HG03060 (cell line): ENCODE measurements at regions not wholly inside any gene's neighbourhood (a gene's known extent, or its start where the extent isn't known, plus 50 kb on each side); places are given as distances from the start of the nearest gene placed in this dataset.

Experiments used
- ATAC-seq: cut with Tn5 transposase; IDR thresholded peaks from one replicate; pipeline ENCODE4 v1.9.1; 2021; ENCODE audit warnings: low read depth, moderate number of reproducible peaks; ENCODE audit not compliant: unreplicated experiment

DNA sequence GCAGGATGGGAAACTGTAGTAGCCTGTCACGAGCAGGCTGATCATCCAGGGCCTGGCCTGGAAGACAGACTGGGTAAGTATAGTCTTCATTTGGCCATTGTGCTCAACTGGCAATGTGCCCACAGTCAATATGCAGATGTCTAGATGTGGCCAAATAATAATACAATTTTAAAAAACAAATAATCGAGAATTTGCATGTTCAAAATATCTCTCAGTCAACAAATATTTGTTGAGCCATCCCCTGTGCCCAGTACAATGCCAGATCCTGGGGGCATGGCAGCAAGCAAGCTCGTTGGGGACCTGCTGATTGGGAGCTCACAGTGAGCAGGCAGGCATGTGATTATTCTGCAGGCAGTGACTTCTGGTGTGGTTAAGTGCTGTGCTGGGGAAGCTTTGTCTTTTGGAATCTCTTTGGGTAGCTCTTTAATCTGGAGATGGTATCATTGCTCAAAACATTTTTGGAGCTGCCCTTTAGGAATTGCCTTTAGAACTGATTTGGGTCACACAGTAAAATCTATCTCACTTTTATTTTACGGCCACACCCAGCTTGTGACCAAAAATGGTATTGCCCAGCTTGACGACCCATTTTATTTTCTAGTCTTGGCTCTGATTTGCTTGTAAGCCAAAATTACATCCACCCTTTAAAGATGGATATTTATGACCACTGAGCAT is 92.2 kb downstream of the PLCE1 start:
- no peak for ATAC-seq

DNA sequence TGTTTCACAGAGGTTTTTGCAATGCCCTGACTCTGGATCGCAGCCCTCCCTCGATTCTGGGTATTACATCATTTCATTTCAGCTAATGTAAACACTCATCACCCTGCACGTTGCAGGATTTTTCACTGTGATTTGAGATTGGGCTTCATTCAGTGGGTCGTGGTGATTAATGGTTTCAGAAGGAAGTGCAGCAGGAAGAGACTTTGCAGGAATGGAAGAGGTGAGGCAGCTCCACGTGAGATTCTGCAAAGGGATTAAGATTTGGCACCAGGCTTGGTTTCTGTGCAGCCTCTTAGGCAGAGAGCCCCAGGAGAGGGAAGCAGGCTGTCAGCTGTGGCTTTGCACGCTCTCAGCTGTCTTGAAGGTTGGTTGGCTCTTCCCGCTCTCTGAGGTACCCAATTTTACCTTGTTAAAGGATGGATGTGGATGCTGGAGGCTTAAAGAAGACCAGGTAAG is 95.2 kb downstream of the PLCE1 start:
- ATAC-seq = no peak

DNA sequence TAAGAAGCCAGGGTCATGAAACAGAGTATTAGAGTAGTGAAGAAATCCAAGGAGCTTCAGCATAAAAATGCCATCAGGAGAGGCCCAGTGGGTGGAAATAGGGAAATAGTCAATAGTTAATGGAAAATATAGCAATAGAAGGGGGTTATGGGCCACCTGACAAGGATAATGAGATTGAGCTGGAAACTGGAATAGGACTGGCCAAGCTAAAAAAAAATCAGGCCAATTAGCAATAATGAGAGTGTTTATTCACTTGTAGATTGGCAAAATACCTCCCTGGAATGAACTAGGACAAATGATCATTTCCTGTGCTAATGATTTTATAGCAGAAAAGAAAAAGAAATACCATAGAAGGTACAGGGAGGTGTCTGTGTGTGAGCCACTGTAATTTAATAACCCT is 97.9 kb downstream of the PLCE1 start:
- ATAC-seq = no peak

DNA sequence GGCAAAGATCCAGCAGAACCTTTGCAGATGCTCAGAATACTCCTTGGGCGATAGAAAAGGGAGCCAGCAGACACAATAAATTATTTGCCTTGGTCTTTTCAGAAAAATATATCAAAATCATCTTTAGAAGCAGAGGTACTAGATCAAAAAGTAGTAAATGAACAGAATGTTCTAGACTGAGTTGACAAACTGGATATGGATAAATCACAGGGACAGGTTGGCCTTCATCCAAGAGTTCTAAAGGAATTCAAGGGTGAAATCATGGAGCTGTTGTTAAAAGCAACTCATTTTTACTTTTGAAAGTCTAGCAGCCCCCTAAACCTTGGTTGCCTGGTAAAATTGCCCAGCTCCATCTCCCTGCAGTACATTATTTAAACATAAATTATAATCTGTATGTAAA is 99.1 kb downstream of the PLCE1 start:
- no peak for ATAC-seq

DNA sequence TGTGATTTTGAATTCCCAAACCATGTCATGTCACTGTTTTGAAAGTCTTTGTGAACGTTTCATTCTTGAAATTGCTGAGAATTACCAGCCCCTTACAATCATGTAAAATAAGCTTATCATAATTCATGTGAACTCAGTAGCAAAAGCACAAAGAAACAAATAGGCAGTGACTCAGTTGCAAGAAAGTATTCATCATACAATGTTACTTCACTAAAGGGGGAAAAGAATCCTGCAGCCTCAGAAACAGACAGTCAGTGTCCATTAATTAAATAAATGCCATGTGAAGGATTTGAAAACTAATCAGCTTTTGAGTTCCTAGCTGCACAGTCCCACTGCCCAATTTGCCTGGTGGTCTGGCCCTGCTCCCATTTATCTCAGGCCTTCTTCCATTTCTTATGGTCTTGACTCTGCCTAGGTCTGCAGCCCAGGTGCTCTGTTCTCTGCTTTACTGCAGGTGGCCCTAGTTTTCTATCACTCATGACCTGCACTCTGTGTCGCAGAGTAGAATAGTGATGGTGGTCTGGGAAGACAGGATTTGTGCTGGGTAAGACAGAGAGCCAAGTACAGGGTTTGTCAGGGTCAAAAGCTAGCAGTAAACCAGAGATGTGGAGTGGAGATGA is 99.7 kb downstream of the PLCE1 start:
- no peak for ATAC-seq

DNA sequence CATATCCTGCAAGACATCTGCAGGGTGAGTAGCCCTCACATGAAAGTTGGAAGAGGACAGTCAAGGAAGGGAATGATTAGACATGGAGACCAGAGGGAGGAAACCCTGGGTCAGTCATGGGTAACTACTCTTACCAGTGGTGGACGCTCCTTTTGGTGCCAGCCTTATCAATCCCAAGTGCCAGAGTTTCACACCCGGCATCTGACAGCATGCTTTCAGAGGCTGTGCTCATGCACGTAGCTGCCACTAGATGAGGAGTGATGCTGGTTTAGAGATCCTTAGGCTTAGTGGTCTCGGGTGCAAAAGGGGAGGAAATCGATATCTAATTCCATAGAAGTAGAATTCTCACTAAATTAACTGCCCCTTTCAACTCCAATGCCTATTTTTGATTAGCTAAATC is 100.8 kb downstream of the PLCE1 start:
- ATAC-seq = no peak

DNA sequence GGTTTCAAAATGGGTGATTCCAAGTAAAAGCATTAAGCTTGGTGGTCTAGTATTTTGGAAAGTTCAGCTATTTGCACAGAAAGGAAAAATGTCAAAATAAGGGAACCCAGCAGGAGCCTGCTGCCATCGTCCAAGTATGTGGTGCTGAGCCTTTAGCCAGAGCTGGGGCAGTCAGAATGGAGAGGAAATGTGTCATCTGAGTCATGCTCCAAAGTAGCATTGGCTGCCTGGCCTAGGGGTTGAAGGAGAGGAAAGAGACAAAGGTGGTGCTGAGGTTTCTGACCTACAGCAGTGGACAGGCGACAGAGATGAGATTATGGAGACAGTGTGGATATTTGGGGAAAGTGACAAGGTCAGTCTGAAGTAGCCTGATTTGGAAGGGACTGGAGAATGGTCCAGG is 103.9 kb downstream of the PLCE1 start:
- no peak for ATAC-seq

DNA sequence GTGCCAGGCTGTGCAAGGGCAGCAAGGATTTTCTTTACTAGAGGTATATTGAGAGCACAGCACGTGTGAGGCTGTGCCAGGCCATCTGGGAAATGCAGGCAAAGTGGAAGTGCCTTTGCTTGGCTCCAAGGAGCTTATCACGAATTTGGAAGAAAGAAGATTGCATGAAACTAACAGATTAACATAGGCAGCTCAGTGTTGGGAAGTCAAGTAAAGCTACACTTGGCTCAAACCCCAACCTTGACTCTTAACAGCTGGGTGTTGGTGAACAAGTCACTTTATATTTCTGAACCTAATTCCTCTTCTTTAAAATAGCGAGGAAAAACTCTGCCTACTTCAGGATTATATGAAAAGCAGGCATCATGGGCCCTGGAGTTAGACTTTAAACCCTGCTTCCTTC is 105.2 kb downstream of the PLCE1 start:
- no peak for ATAC-seq

DNA sequence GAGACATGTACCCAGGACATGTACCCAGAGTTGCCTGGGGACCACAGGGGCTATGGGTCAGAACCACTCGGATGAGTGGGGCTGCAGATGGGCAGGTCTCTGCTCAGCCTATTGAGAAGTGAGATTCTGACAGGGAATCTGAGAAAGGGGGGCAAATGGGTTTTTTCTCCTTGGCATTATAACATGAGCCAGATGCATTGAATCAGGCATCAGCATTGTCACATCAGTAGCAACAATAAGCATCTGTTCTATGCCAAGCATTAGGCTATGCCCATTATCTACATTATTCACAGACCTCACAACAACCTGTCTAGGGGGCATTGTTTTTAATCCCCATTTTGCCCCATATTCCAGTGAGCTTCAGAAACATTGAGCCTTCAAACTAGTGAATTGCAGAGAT is 108.2 kb downstream of the PLCE1 start:
- no peak for ATAC-seq

DNA sequence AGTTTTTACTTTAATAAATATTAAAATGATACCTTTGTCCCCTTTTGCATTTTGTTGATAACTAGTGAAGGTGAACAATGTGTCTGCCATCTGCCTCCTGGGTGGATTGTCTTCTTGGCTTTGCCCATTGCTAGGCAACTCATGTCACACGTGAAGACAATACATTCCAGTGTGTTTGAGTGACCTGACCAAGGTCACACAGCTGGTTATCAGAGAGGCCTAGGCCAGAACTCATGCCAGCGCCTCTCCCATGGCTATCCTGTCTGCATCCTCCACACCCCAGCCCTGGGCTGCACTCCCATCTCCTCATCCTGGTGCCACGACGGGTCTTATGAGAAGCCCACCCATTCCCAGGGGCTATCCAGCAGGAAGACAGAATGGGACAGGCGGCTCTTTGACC is 108.7 kb downstream of the PLCE1 start:
- ATAC-seq = no peak

DNA sequence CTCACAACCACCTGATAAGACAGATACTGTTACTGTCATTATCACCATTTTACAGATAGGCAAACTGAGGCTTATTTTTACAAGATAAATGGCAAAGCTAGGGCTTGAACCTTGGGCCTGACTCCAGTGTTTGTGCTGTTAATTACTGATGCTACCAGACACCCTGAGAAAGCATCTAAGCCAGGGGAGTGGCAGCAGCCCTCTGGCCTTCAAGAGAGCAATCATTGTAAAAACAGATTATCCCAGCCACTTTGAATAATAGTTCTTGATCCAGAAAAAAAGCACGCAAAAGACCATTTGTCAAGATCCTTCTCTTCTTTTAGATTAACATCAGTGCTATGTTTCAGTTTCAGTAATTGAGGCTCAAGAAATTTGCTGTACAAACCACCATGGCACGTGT is 109.5 kb downstream of the PLCE1 start:
- ATAC-seq = no peak

DNA sequence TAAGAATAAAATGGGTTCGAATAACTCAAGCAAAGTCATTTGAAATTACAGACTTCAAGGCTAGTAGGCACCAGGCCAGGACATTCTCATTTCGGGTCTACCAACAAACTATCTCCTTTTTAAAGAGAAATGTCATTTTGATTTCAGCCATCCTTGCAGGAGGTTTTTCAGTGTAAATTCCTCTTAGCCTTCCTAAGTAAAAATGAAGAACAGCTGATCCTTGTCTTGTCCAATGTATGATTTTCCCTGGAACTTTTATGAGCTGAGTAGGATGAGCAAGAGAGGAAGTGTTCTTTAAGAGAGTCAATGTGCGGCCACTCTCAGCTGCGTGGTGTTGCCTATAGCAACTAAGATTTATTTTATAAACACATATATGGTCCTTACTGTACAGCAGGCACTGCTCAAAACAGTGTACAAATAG is 110.1 kb downstream of the PLCE1 start:
- ATAC-seq = no peak

DNA sequence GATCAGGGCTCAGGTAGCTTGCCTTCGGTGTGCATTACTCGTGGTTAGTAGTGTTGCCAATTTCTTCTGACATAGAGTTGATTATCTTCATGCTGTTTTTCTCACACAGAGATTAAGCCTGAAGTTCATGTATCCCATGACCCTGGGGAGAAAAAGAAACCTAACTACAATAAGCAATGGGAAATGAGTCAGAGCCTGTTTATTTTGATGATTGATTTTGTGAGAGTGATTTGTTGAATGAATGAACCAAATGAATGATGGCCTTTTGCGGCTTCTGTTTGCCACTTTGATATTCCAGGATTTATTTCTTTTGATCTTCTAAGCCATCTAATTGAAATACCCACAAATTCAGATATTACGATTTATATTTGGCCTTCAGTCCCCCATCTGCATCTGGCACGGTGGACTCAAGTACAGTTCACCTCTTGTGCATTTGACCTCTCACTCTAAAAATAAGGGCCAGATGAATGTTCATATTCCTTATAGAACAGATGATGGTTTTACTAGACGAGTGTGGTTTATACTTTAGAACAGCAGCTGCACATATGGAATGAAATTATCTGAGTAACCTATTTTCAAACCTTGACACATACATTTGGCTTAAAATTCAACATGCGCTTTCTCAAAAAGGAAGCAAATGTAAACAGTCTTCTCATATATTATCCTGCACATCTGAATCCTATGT is 110.7 kb downstream of the PLCE1 start:
- ATAC-seq = no peak

DNA sequence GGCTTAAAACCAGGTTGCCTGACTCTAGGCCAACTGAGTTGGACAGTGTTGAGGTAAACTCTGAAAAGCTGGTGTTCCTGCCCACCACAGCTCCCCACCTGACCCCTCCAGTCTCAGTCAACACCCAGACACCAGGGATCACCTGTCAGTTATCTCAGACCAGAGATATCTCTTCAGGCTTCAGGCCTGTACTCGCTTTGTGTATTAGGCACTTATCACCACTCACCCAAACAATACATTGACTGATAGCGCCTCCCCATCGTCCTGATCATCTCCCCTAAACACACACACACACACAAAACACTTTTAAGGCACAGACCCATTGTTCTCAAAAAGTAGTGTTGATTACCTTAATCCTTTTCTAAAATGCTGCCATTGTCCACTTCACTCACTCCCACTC is 111.5 kb downstream of the PLCE1 start:
- no peak for ATAC-seq

DNA sequence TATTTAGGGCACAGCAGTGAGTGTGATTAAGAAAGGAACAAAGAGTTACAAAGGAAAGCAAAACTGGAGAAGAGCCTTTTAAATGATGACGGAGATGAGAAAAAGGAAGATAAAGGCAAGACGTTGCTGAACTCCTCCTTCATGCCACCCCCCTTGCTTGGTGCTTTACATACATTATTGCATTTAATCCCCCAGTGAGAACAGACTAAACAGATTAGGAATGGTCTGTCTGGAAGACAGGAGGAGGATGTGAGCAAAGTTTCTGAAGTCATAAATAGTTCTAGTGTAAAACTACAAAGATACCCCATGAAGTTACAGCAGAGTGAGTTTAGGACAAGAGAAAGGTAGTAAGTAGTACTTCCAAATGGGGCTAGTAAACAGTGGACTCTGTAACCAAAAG is 113.5 kb downstream of the PLCE1 start:
- ATAC-seq = no peak

DNA sequence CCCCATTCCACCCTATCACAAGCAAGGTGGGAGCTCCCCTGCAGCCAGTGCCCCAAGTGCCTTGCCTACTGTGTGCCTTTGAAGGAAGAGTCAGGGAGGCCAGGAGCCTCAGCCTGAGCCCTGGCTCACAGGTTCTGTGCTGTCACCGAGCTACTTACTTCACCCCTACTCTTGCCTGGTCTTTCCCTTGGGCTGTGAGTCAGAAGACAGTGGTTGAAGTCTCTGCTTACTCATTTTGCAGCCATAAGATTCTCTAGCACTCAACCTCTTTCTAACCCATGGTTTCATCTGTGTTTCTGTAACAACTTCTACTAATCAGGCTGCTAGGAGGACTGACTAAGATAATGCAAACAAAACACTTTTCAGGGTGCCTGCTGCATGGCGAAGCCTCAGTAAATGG is 114.5 kb downstream of the PLCE1 start:
- no peak for ATAC-seq

DNA sequence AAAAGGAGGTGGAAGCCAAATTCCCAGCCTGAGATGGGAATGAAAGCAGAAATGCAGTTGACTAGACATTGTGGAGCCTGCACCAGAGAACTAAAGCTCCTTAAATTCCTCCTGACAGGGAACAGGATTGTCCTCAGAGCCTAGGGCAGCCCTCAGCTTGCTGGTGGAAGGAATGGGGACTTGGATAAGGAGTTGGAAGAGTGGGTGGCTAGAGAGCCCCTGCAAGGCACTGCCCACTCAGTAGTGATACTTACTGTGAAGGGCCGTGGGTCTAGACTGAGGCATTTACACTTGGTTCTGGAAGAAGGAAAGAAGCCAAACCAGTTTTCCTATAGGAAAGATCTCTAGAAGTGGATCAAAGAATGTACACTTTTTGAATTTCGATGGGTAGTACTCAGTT is 117.6 kb downstream of the PLCE1 start:
- ATAC-seq = no peak

DNA sequence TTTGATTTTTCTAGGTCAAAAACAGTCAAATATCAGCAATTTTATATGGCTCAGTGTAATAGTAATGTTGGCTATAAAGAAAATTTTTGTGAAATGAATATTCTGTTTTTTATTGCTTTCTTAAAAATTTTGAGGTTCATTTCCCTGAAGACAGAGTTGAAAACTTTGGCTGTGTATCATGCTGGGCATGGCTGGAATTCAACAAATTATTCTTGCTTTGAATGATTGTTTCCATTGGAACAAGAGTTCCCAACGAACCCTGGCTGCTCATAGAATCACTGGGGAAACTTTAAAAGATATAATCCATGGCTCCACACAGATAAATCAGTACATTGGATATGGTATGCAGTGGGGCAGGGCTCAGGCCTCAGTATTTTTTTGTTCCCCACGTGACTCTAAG is 118.6 kb downstream of the PLCE1 start:
- no peak for ATAC-seq

DNA sequence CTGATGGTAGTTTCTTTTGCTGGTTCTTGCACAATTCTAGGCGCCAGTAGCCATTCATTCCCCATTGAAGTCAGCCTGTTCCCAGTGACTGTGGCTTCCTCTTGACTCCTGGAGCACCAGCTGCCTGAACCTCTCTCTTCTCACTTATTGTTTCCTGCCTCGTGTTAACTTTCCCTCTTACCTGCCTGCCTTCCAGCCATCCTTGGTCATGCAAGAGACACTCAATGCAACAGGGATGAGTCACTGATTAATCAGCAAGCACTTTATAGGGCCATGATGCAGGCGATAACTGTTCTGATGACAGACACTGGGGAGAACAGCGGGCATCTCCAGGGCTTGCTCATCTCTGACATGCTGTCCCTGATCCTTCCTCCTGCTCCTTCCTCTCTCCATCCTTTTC is 122.0 kb downstream of the PLCE1 start:
- no peak for ATAC-seq

DNA sequence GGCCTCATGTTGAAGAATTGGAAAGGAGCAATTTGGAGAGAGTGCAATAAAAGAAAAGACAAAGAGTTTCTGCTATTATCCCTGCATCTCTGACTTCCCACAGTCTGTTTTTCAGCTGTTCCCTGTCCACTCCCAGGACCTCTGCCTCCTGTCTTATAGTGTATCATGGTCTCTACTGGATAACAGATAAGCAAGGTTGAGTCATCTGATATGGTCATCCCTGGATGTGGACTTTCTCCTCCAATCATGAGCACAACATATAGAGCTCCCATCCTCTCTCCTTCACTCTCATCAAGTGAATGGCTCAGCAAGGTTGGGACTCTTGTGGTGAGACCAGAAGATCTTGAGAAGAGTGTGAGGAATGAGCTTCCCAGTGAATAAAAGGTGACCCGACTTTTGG is 123.1 kb downstream of the PLCE1 start:
- no peak for ATAC-seq

DNA sequence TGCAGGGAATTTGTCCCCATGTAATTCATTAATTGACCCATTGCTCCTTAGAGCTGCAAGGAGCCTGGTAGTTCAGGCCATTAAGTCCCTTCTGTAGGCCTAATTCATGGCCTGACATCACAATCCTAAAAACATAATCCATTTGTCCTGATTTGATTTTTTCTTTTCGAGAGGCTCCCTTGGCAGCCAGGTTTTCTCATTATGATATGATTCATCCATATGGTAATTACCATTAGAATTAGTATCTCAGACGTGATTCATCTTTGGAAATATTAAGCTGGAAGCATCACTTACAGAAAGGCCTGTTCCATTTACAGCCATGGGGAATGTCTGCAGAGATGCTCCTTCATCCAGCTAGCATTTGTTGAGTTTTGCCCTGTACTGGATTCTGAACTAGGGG is 128.5 kb downstream of the PLCE1 start:
- ATAC-seq = no peak
